Middle frontal gyrus (tissue), 1 donor: ENCODE measurements at regions not wholly inside any gene's neighbourhood (a gene's known extent, or its start where the extent isn't known, plus 50 kb on each side); places are given as distances from the start of the nearest gene placed in this dataset.
"Not testable (repeated sequence)": the region's sequence is repeated elsewhere in the genome, so short reads cannot be mapped to it uniquely, and the experiment has no call there.

ENCODE experiments used
- DNase-seq: peaks from one replicate; pipeline ENCODE4 v3.0.0-alpha.2; 2015; ENCODE audit warnings: low spot score; ENCODE audit errors: extremely low spot score

- DNase-seq: not testable (repeated sequence)
Measured at GRCh38 chr5:92823551-92823950, 757.5 kb downstream of the NR2F1-AS1 start.

- no peak for DNase-seq
Measured at GRCh38 chr5:92822183-92822582, 758.8 kb downstream of the NR2F1-AS1 start.

- DNase-seq: no peak
Measured at GRCh38 chr5:92809855-92810465, 771.1 kb downstream of the NR2F1-AS1 start.

GRCh38 chr5:92808474-92808873 lies 772.5 kb downstream of the NR2F1-AS1 start:
- no peak for DNase-seq

GRCh38 chr5:92807085-92807484 lies 773.9 kb downstream of the NR2F1-AS1 start:
- DNase-seq: no peak

GRCh38 chr5:92805446-92805845 lies 775.6 kb downstream of the NR2F1-AS1 start:
- DNase-seq: no peak

- DNase-seq: no peak
Measured at GRCh38 chr5:92801911-92802310, 779.1 kb downstream of the NR2F1-AS1 start.

GRCh38 chr5:92800365-92800764 lies 780.7 kb downstream of the NR2F1-AS1 start:
- DNase-seq: no peak

GRCh38 chr5:92795633-92796032 lies 785.4 kb downstream of the NR2F1-AS1 start:
- DNase-seq: no peak

GRCh38 chr5:92780057-92780456 lies 801.0 kb downstream of the NR2F1-AS1 start:
- DNase-seq: no peak

- no peak for DNase-seq
Measured at GRCh38 chr5:92779536-92779935, 801.5 kb downstream of the NR2F1-AS1 start.

- no peak for DNase-seq
Measured at GRCh38 chr5:92778261-92778660, 802.8 kb downstream of the NR2F1-AS1 start.

GRCh38 chr5:92777421-92777820 lies 803.6 kb downstream of the NR2F1-AS1 start:
- DNase-seq: no peak

- DNase-seq: no peak
Measured at GRCh38 chr5:92775711-92776615, 805.1 kb downstream of the NR2F1-AS1 start.

- DNase-seq: no peak
Measured at GRCh38 chr5:92769978-92770377, 811.0 kb downstream of the NR2F1-AS1 start.

- DNase-seq: no peak
Measured at GRCh38 chr5:92761585-92761984, 819.4 kb downstream of the NR2F1-AS1 start.

GRCh38 chr5:92760550-92760949 lies 820.5 kb downstream of the NR2F1-AS1 start:
- DNase-seq: no peak

GRCh38 chr5:92758552-92758951 lies 822.5 kb downstream of the NR2F1-AS1 start:
- DNase-seq: no peak

- DNase-seq: no peak
Measured at GRCh38 chr5:92749943-92750342, 831.1 kb downstream of the NR2F1-AS1 start.

GRCh38 chr5:92748072-92748676 lies 832.8 kb downstream of the NR2F1-AS1 start:
- DNase-seq: no peak

GRCh38 chr5:92741906-92742305 lies 839.1 kb downstream of the NR2F1-AS1 start:
- DNase-seq: no peak

- DNase-seq: no peak
Measured at GRCh38 chr5:92734211-92734940, 846.6 kb downstream of the NR2F1-AS1 start.
